PC-9 (cell line): ENCODE measurements at regions not wholly inside any gene's neighbourhood (a gene's known extent, or its start where the extent isn't known, plus 50 kb on each side); places are given as distances from the start of the nearest gene placed in this dataset.

ENCODE experiments used
- BruUV-seq: library from RNA; stranded (reverse); fragments of 400-500 nt; replicated peaks from 2 replicates; lab custom pipeline; 2021; lab: Mats Ljungman, UMichigan
- CTCF ChIA-PET: fragments of 300-600 bp; sonication (Branson Sonifier 250); formaldehyde crosslinking; loops from one replicate; lab custom pipeline; 2022; ENCODE audit warnings: antibody characterized with exemption; lab: Charles Lee
- POLR2A ChIA-PET: fragments of 300-600 bp; sonication (Branson Sonifier 250); formaldehyde crosslinking; loops from one replicate; lab custom pipeline; 2022; ENCODE audit warnings: antibody characterized with exemption; ENCODE audit not compliant: unreplicated experiment; lab: Charles Lee
- DNase-seq, 2 experiments: peaks; one replicate each; pipeline versions ENCODE4 v3.0.0 to v3.0.0-alpha.2; 2015 to 2022; ENCODE audit warnings: mixed read lengths in 1 of 2
- H2AFZ ChIP-seq: fragments of 200-600 bp; sonication (generic); 2 replicates; pipeline ENCODE4 v1.8.1; 2017; ENCODE audit warnings: antibody characterized with exemption
- H3F3A ChIP-seq: fragments of 200-600 bp; sonication (generic); 2 replicates; pipeline ENCODE4 v1.8.1; 2017; ENCODE audit warnings: antibody characterized with exemption, mild to moderate bottlenecking, low read depth; ENCODE audit not compliant: insufficient read depth
- H3K27ac ChIP-seq: fragments of 200-600 bp; sonication (generic); 2 replicates; pipeline ENCODE4 v1.6.1; 2016; ENCODE audit warnings: mixed run types
- H3K27me3 ChIP-seq: fragments of 200-600 bp; sonication (generic); 2 replicates; pipeline ENCODE4 v1.6.1; 2016; ENCODE audit warnings: low read depth, mixed run types; ENCODE audit not compliant: insufficient read depth
- H3K36me3 ChIP-seq: fragments of 200-600 bp; sonication (generic); 2 replicates; pipeline ENCODE4 v1.6.1; 2016; ENCODE audit warnings: low read depth, mixed run types
- H3K4me1 ChIP-seq: fragments of 200-600 bp; sonication (generic); replicated peaks from 2 replicates; pipeline ENCODE4 v1.6.1; 2016; ENCODE audit warnings: mixed run types; ENCODE audit not compliant: insufficient read depth
- H3K4me2 ChIP-seq: fragments of 200-600 bp; sonication (generic); 2 replicates; pipeline ENCODE4 v1.6.1; 2017; ENCODE audit warnings: mixed run types
- H3K4me3 ChIP-seq: fragments of 200-600 bp; sonication (generic); 2 replicates; pipeline ENCODE4 v1.6.1; 2016; ENCODE audit warnings: mixed run types
- H3K79me2 ChIP-seq: fragments of 200-600 bp; sonication (generic); 2 replicates; pipeline ENCODE4 v1.6.1; 2017; ENCODE audit warnings: low read depth, mixed run types
- H3K9me2 ChIP-seq: fragments of 200-600 bp; sonication (generic); 2 replicates; pipeline ENCODE4 v1.8.1; 2017; ENCODE audit warnings: mild to moderate bottlenecking; ENCODE audit not compliant: insufficient read depth
- H3K9me3 ChIP-seq: fragments of 200-600 bp; sonication (generic); 2 replicates; pipeline ENCODE4 v1.8.1; 2016; ENCODE audit warnings: low read depth; ENCODE audit not compliant: insufficient read depth
- H4K20me1 ChIP-seq: fragments of 200-600 bp; sonication (generic); 2 replicates; pipeline ENCODE4 v1.8.1; 2017; ENCODE audit not compliant: insufficient read depth
- CTCF ChIP-seq: fragments of 200-600 bp; sonication (generic); conservative IDR thresholded peaks from 2 replicates; pipeline ENCODE4 v1.6.1; 2017; ENCODE audit warnings: mixed run types, antibody characterized with exemption, mild to moderate bottlenecking, moderate library complexity
- EZH2 ChIP-seq: fragments of 200-600 bp; sonication (generic); IDR thresholded peaks from 2 replicates; pipeline ENCODE4 v1.8.0; 2017; ENCODE audit warnings: antibody characterized with exemption, low read depth
- intact Hi-C: fragments of 100-400 bp; cut with micrococcal nuclease; formaldehyde crosslinking; loops from one replicate; pipeline ENCODE4 v1.10.0; 2022; ENCODE audit not compliant: unreplicated experiment

- POLR2A ChIA-PET, result no interaction called here
- H3K79me2 ChIP-seq, result no peaks in the 10 kb centered on the region
- no peaks in the 10 kb centered on the region for H3K4me1 ChIP-seq
- intact Hi-C loops, result no loop called here
- no peaks in the 10 kb centered on the region for H3K9me3 ChIP-seq
- no peaks in the 10 kb centered on the region for H4K20me1 ChIP-seq
- H3K36me3 ChIP-seq, result no peaks in the 10 kb centered on the region
- no TSS peak for BruUV-seq
- H3F3A ChIP-seq, result no peaks in the 10 kb centered on the region
- no peak overlapping the region for H3K4me2 ChIP-seq
- no peak overlapping the region for H2AFZ ChIP-seq
- no peaks in the 10 kb centered on the region for H3K27me3 ChIP-seq
- TF ChIP-seq CTCF, result no peak
- TF ChIP-seq EZH2, result no peak
- no peak overlapping the region for H3K27ac ChIP-seq
- no peak overlapping the region for H3K4me3 ChIP-seq
- no peak for DNase-seq
- H3K9me2 ChIP-seq, result no peaks in the 10 kb centered on the region
- CTCF ChIA-PET, result no interaction called here
Measured at GRCh38 chr10:24784061-24784460, 60.4 kb upstream of the ARHGAP21 start.

GRCh38 chr10:24783504-24783903, 59.8 kb upstream of the ARHGAP21 start:
- no TSS peak for BruUV-seq
- ChIA-PET POLR2A (no interaction called here), CTCF (no interaction called here)
- H3K27ac ChIP-seq, result no peak overlapping the region
- H3K36me3 ChIP-seq, result no peaks in the 10 kb centered on the region
- H3K9me2 ChIP-seq, result no peaks in the 10 kb centered on the region
- intact Hi-C loops, result no loop called here
- no peaks in the 10 kb centered on the region for H3F3A ChIP-seq
- H2AFZ ChIP-seq, result no peak overlapping the region
- no peaks in the 10 kb centered on the region for H3K27me3 ChIP-seq
- no peaks in the 10 kb centered on the region for H3K79me2 ChIP-seq
- H4K20me1 ChIP-seq, result no peaks in the 10 kb centered on the region
- H3K4me3 ChIP-seq, result no peak overlapping the region
- H3K4me2 ChIP-seq, result no peak overlapping the region
- H3K4me1 ChIP-seq, result no peaks in the 10 kb centered on the region
- TF ChIP-seq CTCF, result no peak
- no peak for TF ChIP-seq EZH2
- H3K9me3 ChIP-seq, result no peaks in the 10 kb centered on the region
- no peak for DNase-seq

- Histone ChIP-seq H3F3A (no peaks in the 10 kb centered on the region), H3K4me1 (no peaks in the 10 kb centered on the region), H3K27ac (no peak overlapping the region), H3K4me2 (no peak overlapping the region), H3K4me3 (no peak overlapping the region), H3K9me3 (no peaks in the 10 kb centered on the region), H3K27me3 (no peaks in the 10 kb centered on the region), H3K36me3 (no peaks in the 10 kb centered on the region), H4K20me1 (no peaks in the 10 kb centered on the region), H2AFZ (no peak overlapping the region), H3K79me2 (no peaks in the 10 kb centered on the region), H3K9me2 (no peaks in the 10 kb centered on the region)
- ChIA-PET CTCF (no interaction called here), POLR2A (interaction anchor here (0.5 kb wide), 1 partner anchor 70 kb away, joined by 3 read pairs; no protein-coding TSS in a partner anchor)
- intact Hi-C loops, result no loop called here
- no peak for DNase-seq
- no peak for TF ChIP-seq CTCF
- no TSS peak for BruUV-seq
Measured at GRCh38 chr10:24779737-24780136, 56.0 kb upstream of the ARHGAP21 start.
